GM19240 (cell line): ENCODE measurements at regions not wholly inside any gene's neighbourhood (a gene's known extent, or its start where the extent isn't known, plus 50 kb on each side); places are given as distances from the start of the nearest gene placed in this dataset.

Experiments
- DNase-seq: peaks from one replicate; pipeline ENCODE4 v3.0.0; 2011; ENCODE audit warnings: low spot score; ENCODE audit not compliant: insufficient read length

- no peak for DNase-seq
Observed at GRCh38 chr13:40469581-40470310, 196.7 kb downstream of the FOXO1 start.

- DNase-seq = no peak
Observed at GRCh38 chr13:40470660-40471059, 195.8 kb downstream of the FOXO1 start.

GRCh38 chr13:40471076-40471475 lies 195.4 kb downstream of the FOXO1 start:
- DNase-seq = no peak

- DNase-seq = no peak
Observed at GRCh38 chr13:40471911-40472310, 194.5 kb downstream of the FOXO1 start.

GRCh38 chr13:40472427-40473220 lies 193.8 kb downstream of the FOXO1 start:
- no peak for DNase-seq

- no peak for DNase-seq
Observed at GRCh38 chr13:40475617-40476016, 190.8 kb downstream of the FOXO1 start.

GRCh38 chr13:40476175-40476958 lies 190.1 kb downstream of the FOXO1 start:
- DNase-seq = no peak

GRCh38 chr13:40477623-40478608 lies 188.5 kb downstream of the FOXO1 start:
- no peak for DNase-seq

GRCh38 chr13:40478775-40479174 lies 187.7 kb downstream of the FOXO1 start:
- no peak for DNase-seq

GRCh38 chr13:40479196-40479845 lies 187.1 kb downstream of the FOXO1 start:
- no peak for DNase-seq

- DNase-seq = no peak
Observed at GRCh38 chr13:40480012-40480914, 186.2 kb downstream of the FOXO1 start.

- no peak for DNase-seq
Observed at GRCh38 chr13:40480915-40481516, 185.4 kb downstream of the FOXO1 start.

GRCh38 chr13:40483601-40484000 lies 182.8 kb downstream of the FOXO1 start:
- DNase-seq = no peak

- no peak for DNase-seq
Observed at GRCh38 chr13:40484101-40484800, 182.2 kb downstream of the FOXO1 start.

- DNase-seq = no peak
Observed at GRCh38 chr13:40484974-40485373, 181.5 kb downstream of the FOXO1 start.

- DNase-seq = peak; percentile 8
Observed at GRCh38 chr13:40485611-40486517, 180.6 kb downstream of the FOXO1 start.

- DNase-seq = no peak
Observed at GRCh38 chr13:40486518-40487163, 179.8 kb downstream of the FOXO1 start.
